HG03025 (cell line): ENCODE measurements at regions not wholly inside any gene's neighbourhood (a gene's known extent, or its start where the extent isn't known, plus 50 kb on each side); places are given as distances from the start of the nearest gene placed in this dataset.
A peak's percentile ranks its signal among the peaks of the same experiment; 100 is the strongest.

ENCODE experiments used
- ATAC-seq: cut with Tn5 transposase; IDR thresholded peaks from one replicate; pipeline ENCODE4 v1.9.1; 2021; ENCODE audit warnings: mild to moderate bottlenecking, moderate library complexity; ENCODE audit not compliant: unreplicated experiment, low FRiP score

GRCh38 chr6:133688705-133689492 lies 200.0 kb upstream of the TCF21 start:
- no peak for ATAC-seq

- ATAC-seq: no peak
Measured at GRCh38 chr6:133689863-133690262, 199.1 kb upstream of the TCF21 start.

GRCh38 chr6:133693565-133693964 lies 195.3 kb upstream of the TCF21 start:
- ATAC-seq: no peak

GRCh38 chr6:133697185-133697584 lies 191.7 kb upstream of the TCF21 start:
- no peak for ATAC-seq

- ATAC-seq: no peak
Measured at GRCh38 chr6:133697666-133698065, 191.2 kb upstream of the TCF21 start.

GRCh38 chr6:133698272-133698671 lies 190.6 kb upstream of the TCF21 start:
- no peak for ATAC-seq

GRCh38 chr6:133699741-133700385 lies 189.1 kb upstream of the TCF21 start:
- ATAC-seq: no peak

GRCh38 chr6:133701633-133702331 lies 187.1 kb upstream of the TCF21 start:
- ATAC-seq: no peak

GRCh38 chr6:133704371-133704770 lies 184.5 kb upstream of the TCF21 start:
- ATAC-seq: no peak

GRCh38 chr6:133705066-133705465 lies 183.8 kb upstream of the TCF21 start:
- no peak for ATAC-seq

GRCh38 chr6:133705731-133706130 lies 183.2 kb upstream of the TCF21 start:
- ATAC-seq: no peak

GRCh38 chr6:133707456-133707855 lies 181.5 kb upstream of the TCF21 start:
- ATAC-seq: peak; percentile 53

GRCh38 chr6:133710826-133711225 lies 178.1 kb upstream of the TCF21 start:
- ATAC-seq: no peak

GRCh38 chr6:133715270-133715669 lies 173.6 kb upstream of the TCF21 start:
- ATAC-seq: no peak

- no peak for ATAC-seq
Measured at GRCh38 chr6:133724726-133725125, 164.2 kb upstream of the TCF21 start.

- ATAC-seq: no peak
Measured at GRCh38 chr6:133726188-133726587, 162.7 kb upstream of the TCF21 start.

GRCh38 chr6:133730881-133731280 lies 158.0 kb upstream of the TCF21 start:
- ATAC-seq: no peak

GRCh38 chr6:133740218-133740617 lies 148.7 kb upstream of the TCF21 start:
- ATAC-seq: no peak

GRCh38 chr6:133740816-133741215 lies 148.1 kb upstream of the TCF21 start:
- ATAC-seq: no peak

- no peak for ATAC-seq
Measured at GRCh38 chr6:133741375-133741861, 147.5 kb upstream of the TCF21 start.

- ATAC-seq: no peak
Measured at GRCh38 chr6:133743621-133744020, 145.3 kb upstream of the TCF21 start.
